Prostate gland (tissue), 2 donors: ENCODE measurements at regions not wholly inside any gene's neighbourhood (a gene's known extent, or its start where the extent isn't known, plus 50 kb on each side); places are given as distances from the start of the nearest gene placed in this dataset.

Experiments used
- CTCF ChIP-seq, 4 experiments: fragments of 200-600 bp in 2 of 4; fragments of 450-650 bp in 2 of 4; sonication (generic) in 2 of 4; IDR thresholded peaks; 1 replicate in 3 of 4; 2 replicates in 1 of 4; pipeline ENCODE4 v1.5.1; 2016 to 2019; ENCODE audit warnings: antibody characterized with exemption in 4 of 4, mild to moderate bottlenecking in 2 of 4, moderate library complexity in 2 of 4
- POLR2A ChIP-seq: fragments of 450-650 bp; IDR thresholded peaks from one replicate; pipeline ENCODE4 v1.6.1; 2016; ENCODE audit warnings: antibody characterized with exemption, mild to moderate bottlenecking
- POLR2AphosphoS5 ChIP-seq: sonication (generic); formaldehyde crosslinking; IDR thresholded peaks from one replicate; pipeline ENCODE4 v1.6.1; 2017; ENCODE audit warnings: antibody characterized with exemption

DNA sequence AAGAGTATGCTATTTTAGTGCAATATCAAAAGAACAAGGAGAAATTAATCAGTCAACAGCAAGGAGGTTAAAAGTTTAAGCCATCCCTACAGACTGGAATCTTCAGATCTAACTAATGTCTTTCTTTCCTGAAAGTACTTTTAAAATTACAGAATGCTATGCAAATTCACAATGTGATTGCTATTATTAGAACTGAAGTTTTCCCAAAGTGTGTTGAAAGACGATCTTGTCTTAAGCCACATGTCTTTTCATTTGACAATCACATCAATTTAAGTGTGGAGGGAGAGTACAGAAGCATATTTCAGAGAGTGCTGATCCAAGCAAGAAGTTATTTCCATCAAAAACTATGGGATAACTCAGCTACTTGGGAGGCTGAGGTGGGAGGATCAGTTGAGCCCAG is 64.7 kb upstream of the TNIP3 start:
- no peak for TF ChIP-seq POLR2A
- TF ChIP-seq CTCF (IDR thresholded peaks at IDR 0.05), result no peak
- no peak for TF ChIP-seq POLR2AphosphoS5
